SJCRH30 (cell line): ENCODE measurements at regions not wholly inside any gene's neighbourhood (a gene's known extent, or its start where the extent isn't known, plus 50 kb on each side); places are given as distances from the start of the nearest gene placed in this dataset.

ENCODE experiments used
- DNase-seq, 2 experiments: peaks; one replicate each; pipeline ENCODE4 v3.0.0-alpha.2; 2015 to 2020
- H3K27ac ChIP-seq: fragments of 250-450 bp; sonication (Bioruptor Pico); 2 replicates; pipeline ENCODE4 v1.5.1; 2020; ENCODE audit warnings: mild to moderate bottlenecking, moderate library complexity
- H3K27me3 ChIP-seq: fragments of 250-450 bp; sonication (Bioruptor Pico); 2 replicates; pipeline ENCODE4 v1.5.1; 2020; ENCODE audit warnings: mild to moderate bottlenecking, moderate library complexity
- H3K36me3 ChIP-seq: fragments of 250-450 bp; sonication (Bioruptor Pico); 2 replicates; pipeline ENCODE4 v1.5.1; 2020; ENCODE audit warnings: mild to moderate bottlenecking, moderate library complexity
- H3K4me1 ChIP-seq: fragments of 250-450 bp; sonication (Bioruptor Pico); 2 replicates; pipeline ENCODE4 v1.5.1; 2020; ENCODE audit warnings: mild to moderate bottlenecking, moderate library complexity
- H3K4me3 ChIP-seq: fragments of 250-450 bp; sonication (Bioruptor Pico); 2 replicates; pipeline ENCODE4 v1.5.1; 2020; ENCODE audit warnings: mild to moderate bottlenecking, moderate library complexity
- H3K9me3 ChIP-seq: fragments of 250-450 bp; sonication (Bioruptor Pico); replicated peaks from 2 replicates; pipeline ENCODE4 v1.5.1; 2020; ENCODE audit warnings: mild to moderate bottlenecking, moderate library complexity

GRCh38 chr4:124501576-124501975 lies 211.0 kb downstream of the ANKRD50 start:
- H3K27ac ChIP-seq: no peak overlapping the region
- DNase-seq: no peak
- no peak overlapping the region for H3K4me3 ChIP-seq
- H3K36me3 ChIP-seq: no peaks in the 10 kb centered on the region
- H3K4me1 ChIP-seq: peaks cover 9% of the 10 kb centered on the region
- H3K9me3 ChIP-seq: no peaks in the 10 kb centered on the region
- no peaks in the 10 kb centered on the region for H3K27me3 ChIP-seq

- no peak overlapping the region for H3K4me3 ChIP-seq
- no peak overlapping the region for H3K27ac ChIP-seq
- no peaks in the 10 kb centered on the region for H3K27me3 ChIP-seq
- no peak for DNase-seq
- H3K36me3 ChIP-seq: no peaks in the 10 kb centered on the region
- H3K4me1 ChIP-seq: peaks cover 9% of the 10 kb centered on the region
- H3K9me3 ChIP-seq: no peaks in the 10 kb centered on the region
Observed at GRCh38 chr4:124504431-124504830, 208.1 kb downstream of the ANKRD50 start.

- Histone ChIP-seq H3K27ac (no peak overlapping the region), H3K9me3 (no peaks in the 10 kb centered on the region), H3K27me3 (no peaks in the 10 kb centered on the region), H3K4me1 (peaks cover 9% of the 10 kb centered on the region), H3K4me3 (no peak overlapping the region), H3K36me3 (no peaks in the 10 kb centered on the region)
- no peak for DNase-seq
Observed at GRCh38 chr4:124505211-124505610, 207.3 kb downstream of the ANKRD50 start.

- H3K27ac ChIP-seq: no peak overlapping the region
- no peak overlapping the region for H3K4me3 ChIP-seq
- no peaks in the 10 kb centered on the region for H3K9me3 ChIP-seq
- DNase-seq: no peak
- H3K36me3 ChIP-seq: no peaks in the 10 kb centered on the region
- no peaks in the 10 kb centered on the region for H3K4me1 ChIP-seq
- H3K27me3 ChIP-seq: no peaks in the 10 kb centered on the region
Observed at GRCh38 chr4:124509151-124509550, 203.4 kb downstream of the ANKRD50 start.

- DNase-seq: no peak
- Histone ChIP-seq H3K27me3 (no peaks in the 10 kb centered on the region), H3K4me3 (no peak overlapping the region), H3K36me3 (no peaks in the 10 kb centered on the region), H3K9me3 (no peaks in the 10 kb centered on the region), H3K27ac (no peak overlapping the region), H3K4me1 (no peaks in the 10 kb centered on the region)
Observed at GRCh38 chr4:124514588-124514987, 197.9 kb downstream of the ANKRD50 start.

- Histone ChIP-seq H3K27ac (no peak overlapping the region), H3K4me1 (no peaks in the 10 kb centered on the region), H3K4me3 (no peak overlapping the region), H3K36me3 (no peaks in the 10 kb centered on the region), H3K9me3 (no peaks in the 10 kb centered on the region), H3K27me3 (no peaks in the 10 kb centered on the region)
- DNase-seq: no peak
Observed at GRCh38 chr4:124515591-124515990, 196.9 kb downstream of the ANKRD50 start.

GRCh38 chr4:124519196-124519595 lies 193.3 kb downstream of the ANKRD50 start:
- Histone ChIP-seq H3K4me1 (no peaks in the 10 kb centered on the region), H3K27me3 (0 out of 2 replicates have a peak, but pooled peaks cover 2% of the 10 kb centered on the region), H3K27ac (no peak overlapping the region), H3K9me3 (no peaks in the 10 kb centered on the region), H3K36me3 (no peaks in the 10 kb centered on the region), H3K4me3 (no peak overlapping the region)
- no peak for DNase-seq

GRCh38 chr4:124523816-124524215 lies 188.7 kb downstream of the ANKRD50 start:
- Histone ChIP-seq H3K27ac (no peak overlapping the region), H3K36me3 (no peaks in the 10 kb centered on the region), H3K4me3 (no peak overlapping the region), H3K4me1 (no peaks in the 10 kb centered on the region), H3K27me3 (0 out of 2 replicates have a peak, but pooled peaks cover 2% of the 10 kb centered on the region), H3K9me3 (no peaks in the 10 kb centered on the region)
- no peak for DNase-seq

- Histone ChIP-seq H3K27ac (no peak overlapping the region), H3K9me3 (no peaks in the 10 kb centered on the region)
- no peak for DNase-seq
Observed at GRCh38 chr4:124525524-124525923, 187.0 kb downstream of the ANKRD50 start.

GRCh38 chr4:124526331-124526730 lies 186.2 kb downstream of the ANKRD50 start:
- Histone ChIP-seq H3K27ac (no peak overlapping the region), H3K36me3 (no peaks in the 10 kb centered on the region), H3K27me3 (0 out of 2 replicates have a peak, but pooled peaks cover 2% of the 10 kb centered on the region), H3K4me3 (no peak overlapping the region), H3K9me3 (no peaks in the 10 kb centered on the region), H3K4me1 (no peaks in the 10 kb centered on the region)
- DNase-seq: no peak

More at GRCh38 chr4:124525524-124525923, 187.0 kb downstream of the ANKRD50 start:
- Histone ChIP-seq H3K4me1 (no peaks in the 10 kb centered on the region), H3K4me3 (no peak overlapping the region), H3K36me3 (no peaks in the 10 kb centered on the region), H3K27me3 (0 out of 2 replicates have a peak, but pooled peaks cover 2% of the 10 kb centered on the region)

GRCh38 chr4:124526769-124527168 lies 185.8 kb downstream of the ANKRD50 start:
- H3K4me1 ChIP-seq: no peaks in the 10 kb centered on the region
- no peak for DNase-seq
- 0 out of 2 replicates have a peak, but pooled peaks cover 2% of the 10 kb centered on the region for H3K27me3 ChIP-seq
- H3K4me3 ChIP-seq: no peak overlapping the region
- H3K27ac ChIP-seq: no peak overlapping the region
- H3K36me3 ChIP-seq: no peaks in the 10 kb centered on the region
- no peaks in the 10 kb centered on the region for H3K9me3 ChIP-seq

- H3K9me3 ChIP-seq: no peaks in the 10 kb centered on the region
- no peak for DNase-seq
- H3K4me3 ChIP-seq: no peak overlapping the region
- no peak overlapping the region for H3K27ac ChIP-seq
- no peaks in the 10 kb centered on the region for H3K36me3 ChIP-seq
- H3K4me1 ChIP-seq: peaks cover 2% of the 10 kb centered on the region; the same call in 1 of the 2 replicates
- no peaks in the 10 kb centered on the region for H3K27me3 ChIP-seq
Observed at GRCh38 chr4:124527364-124527763, 185.2 kb downstream of the ANKRD50 start.

GRCh38 chr4:124529131-124529530 lies 183.4 kb downstream of the ANKRD50 start:
- no peaks in the 10 kb centered on the region for H3K9me3 ChIP-seq
- no peaks in the 10 kb centered on the region for H3K27me3 ChIP-seq
- H3K27ac ChIP-seq: no peak overlapping the region
- H3K4me1 ChIP-seq: peaks cover 9% of the 10 kb centered on the region; the same call in 1 of the 2 replicates
- no peaks in the 10 kb centered on the region for H3K36me3 ChIP-seq
- H3K4me3 ChIP-seq: no peak overlapping the region
- no peak for DNase-seq

GRCh38 chr4:124530464-124531077 lies 182.0 kb downstream of the ANKRD50 start:
- no peaks in the 10 kb centered on the region for H3K9me3 ChIP-seq
- H3K36me3 ChIP-seq: no peaks in the 10 kb centered on the region
- DNase-seq: no peak
- no peaks in the 10 kb centered on the region for H3K27me3 ChIP-seq
- H3K4me1 ChIP-seq: peaks cover 9% of the 10 kb centered on the region; the same call in 1 of the 2 replicates
- no peak overlapping the region for H3K27ac ChIP-seq
- H3K4me3 ChIP-seq: no peak overlapping the region

- DNase-seq: no peak
- H3K4me3 ChIP-seq: no peak overlapping the region
- H3K4me1 ChIP-seq: peaks cover 9% of the 10 kb centered on the region; the same call in 1 of the 2 replicates
- H3K27ac ChIP-seq: no peak overlapping the region
- no peaks in the 10 kb centered on the region for H3K9me3 ChIP-seq
- no peaks in the 10 kb centered on the region for H3K36me3 ChIP-seq
- H3K27me3 ChIP-seq: no peaks in the 10 kb centered on the region
Observed at GRCh38 chr4:124534131-124534530, 178.4 kb downstream of the ANKRD50 start.

GRCh38 chr4:124535003-124535402 lies 177.5 kb downstream of the ANKRD50 start:
- H3K27me3 ChIP-seq: no peaks in the 10 kb centered on the region
- H3K4me3 ChIP-seq: no peak overlapping the region
- H3K36me3 ChIP-seq: no peaks in the 10 kb centered on the region
- peaks cover 9% of the 10 kb centered on the region; the same call in 1 of the 2 replicates for H3K4me1 ChIP-seq
- H3K27ac ChIP-seq: no peak overlapping the region
- H3K9me3 ChIP-seq: no peaks in the 10 kb centered on the region
- no peak for DNase-seq
